Right renal pelvis (tissue), 4 donors: ENCODE measurements at regions not wholly inside any gene's neighbourhood (a gene's known extent, or its start where the extent isn't known, plus 50 kb on each side); places are given as distances from the start of the nearest gene placed in this dataset.
"Not testable (repeated sequence)": the region's sequence is repeated elsewhere in the genome, so short reads cannot be mapped to it uniquely, and the experiment has no call there.

ENCODE experiments used
- DNase-seq, 4 donors: peaks; one replicate each; pipeline ENCODE4 v3.0.0-alpha.2; 2013; ENCODE audit warnings: low read depth in 4 of 4, low spot score in 3 of 4, missing footprints in 1 of 4

DNA sequence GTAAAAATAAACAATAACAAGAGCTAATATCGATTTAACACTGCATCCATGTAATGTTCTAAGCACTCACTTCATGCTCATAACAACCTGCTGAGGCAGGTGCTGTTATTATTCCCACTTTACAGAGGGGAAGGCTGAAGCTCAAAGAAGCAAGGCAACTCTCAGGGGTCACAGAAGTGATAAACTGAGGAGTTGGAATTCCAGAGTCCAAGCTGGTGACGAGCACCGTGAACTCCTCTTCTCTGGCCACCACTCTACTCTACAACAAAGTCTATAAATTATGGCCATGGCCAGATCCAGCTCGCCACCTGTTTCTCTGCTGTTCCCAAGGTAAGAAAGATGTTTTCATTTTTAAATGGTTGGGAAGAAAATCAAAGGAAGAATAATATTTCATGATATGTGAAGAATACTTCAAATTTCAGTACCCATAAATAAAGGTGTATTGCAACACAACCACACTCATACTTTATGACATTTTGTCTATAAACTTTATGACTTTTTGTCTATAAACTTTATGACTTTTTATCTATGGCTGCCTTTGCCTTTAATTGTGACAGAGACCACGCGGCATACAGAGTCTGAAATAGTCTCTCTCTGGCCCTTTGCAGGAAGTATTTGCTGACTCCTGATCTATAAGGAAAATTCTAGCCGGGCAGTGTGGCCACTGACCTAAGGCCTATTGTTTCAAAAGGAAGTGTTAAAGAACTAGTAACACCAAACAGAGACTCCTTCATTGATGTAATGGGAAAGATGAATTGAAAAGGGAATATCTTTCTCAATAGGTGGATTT is 113.2 kb upstream of the KCNG1 start:
- DNase-seq = no peak

- DNase-seq = no peak
These were observed 111.5 kb upstream of the KCNG1 start for GRCh38 chr20:51134405-51134804.

DNA sequence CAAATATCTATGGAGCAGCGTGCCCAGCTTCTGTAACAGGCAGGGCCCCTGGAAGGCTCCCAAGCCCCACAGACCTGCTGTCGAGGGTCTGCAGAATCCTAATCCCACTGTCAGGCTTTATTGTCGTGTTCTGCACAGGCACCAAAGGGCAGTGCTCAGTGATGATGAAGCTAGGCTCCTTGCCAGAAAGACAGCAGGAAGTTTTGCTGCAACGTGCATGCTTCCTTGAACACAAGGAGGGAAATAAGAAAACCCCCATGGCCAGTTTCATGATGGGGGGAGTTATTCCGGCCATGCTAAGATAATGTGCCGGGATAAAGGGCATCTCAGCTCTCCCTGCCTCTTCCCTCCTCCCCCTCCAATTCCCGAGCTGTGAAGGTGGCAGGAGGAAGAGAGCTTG is 109.4 kb upstream of the KCNG1 start:
- DNase-seq = no peak

- DNase-seq = no peak
These were observed 108.9 kb upstream of the KCNG1 start for GRCh38 chr20:51131811-51132210.

GRCh38 chr20:51129147-51129776 is 106.4 kb upstream of the KCNG1 start:
- no peak for DNase-seq

DNA sequence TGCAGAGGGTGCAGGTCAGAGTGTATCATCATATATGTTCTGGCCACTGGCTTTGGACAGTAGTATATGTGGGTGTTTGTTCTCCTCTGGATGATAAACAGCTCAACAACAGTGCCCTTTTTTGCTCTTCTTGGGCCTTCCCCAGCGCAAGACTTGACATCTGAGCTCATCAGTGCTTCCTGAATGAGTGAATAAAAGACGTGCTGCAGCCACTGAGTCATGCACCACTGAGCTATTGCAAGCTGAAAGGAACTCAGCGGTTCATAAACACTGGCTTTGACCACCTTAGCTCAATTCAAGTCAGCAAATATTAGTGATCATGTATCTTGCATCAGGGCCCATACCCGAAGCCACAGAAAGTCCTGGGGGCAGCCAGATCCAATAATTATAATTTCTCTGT is 105.3 kb upstream of the KCNG1 start:
- no peak for DNase-seq

- DNase-seq = no peak
These were observed 104.8 kb upstream of the KCNG1 start for GRCh38 chr20:51127713-51128112.

DNA sequence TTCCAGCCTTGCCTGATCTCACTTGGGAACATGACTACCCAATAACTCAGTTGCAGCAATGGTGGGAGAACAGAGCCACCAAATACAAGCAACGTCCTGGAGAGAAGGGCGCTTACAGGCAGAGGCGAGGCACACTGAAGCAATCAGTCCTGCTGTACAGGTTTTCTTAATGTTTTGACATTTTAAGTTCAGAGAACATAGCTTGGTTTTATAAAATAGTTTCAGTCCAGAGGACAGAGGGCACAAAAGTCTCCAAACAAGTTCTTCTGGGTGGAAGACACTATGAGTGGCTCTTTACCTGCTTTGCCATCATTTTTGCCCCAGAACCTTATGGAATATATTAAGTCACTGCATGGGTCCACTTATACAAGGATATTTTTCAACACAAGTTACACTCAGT is 103.4 kb upstream of the KCNG1 start:
- no peak for DNase-seq

- no peak for DNase-seq
These were observed 102.9 kb upstream of the KCNG1 start for GRCh38 chr20:51125780-51126179.

DNA sequence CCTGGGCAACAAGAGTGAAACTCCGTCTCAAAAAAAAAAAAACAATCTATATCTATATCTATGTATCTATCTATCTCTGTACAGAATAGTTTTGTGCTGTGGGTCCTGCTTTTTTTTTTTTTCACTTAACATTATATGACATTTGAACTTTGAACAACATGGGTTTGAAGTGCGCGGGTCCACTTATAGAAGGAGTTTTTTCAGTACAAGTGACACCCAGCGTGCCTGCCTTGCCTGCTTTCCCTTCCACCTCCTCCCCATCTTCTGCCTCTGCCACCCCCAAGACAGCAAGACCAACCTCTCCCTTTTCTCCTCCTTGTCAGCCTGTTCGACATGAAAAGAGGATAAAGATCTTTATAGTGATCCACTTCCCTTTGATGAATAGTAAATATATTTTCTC is 102.2 kb upstream of the KCNG1 start:
- DNase-seq = no peak

DNA sequence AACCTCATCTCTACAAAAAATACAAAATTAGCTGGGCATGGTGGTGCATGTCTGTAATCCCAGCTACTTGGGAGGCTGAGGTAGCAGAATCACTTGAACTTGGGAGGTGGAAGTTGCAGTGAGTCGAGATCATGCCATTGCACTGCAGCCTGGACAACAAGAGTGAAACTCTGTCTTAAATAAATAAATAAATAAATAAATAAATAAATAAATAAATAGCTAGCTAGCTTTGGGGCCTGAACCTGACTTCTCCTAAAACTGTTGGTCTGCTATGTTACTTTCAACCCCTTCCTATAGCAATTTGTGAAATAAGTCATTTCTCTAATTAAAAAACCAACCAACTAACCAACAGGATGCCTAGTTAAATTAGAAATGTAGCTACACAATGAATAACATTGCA is 101.0 kb upstream of the KCNG1 start:
- DNase-seq = not testable (repeated sequence)

DNA sequence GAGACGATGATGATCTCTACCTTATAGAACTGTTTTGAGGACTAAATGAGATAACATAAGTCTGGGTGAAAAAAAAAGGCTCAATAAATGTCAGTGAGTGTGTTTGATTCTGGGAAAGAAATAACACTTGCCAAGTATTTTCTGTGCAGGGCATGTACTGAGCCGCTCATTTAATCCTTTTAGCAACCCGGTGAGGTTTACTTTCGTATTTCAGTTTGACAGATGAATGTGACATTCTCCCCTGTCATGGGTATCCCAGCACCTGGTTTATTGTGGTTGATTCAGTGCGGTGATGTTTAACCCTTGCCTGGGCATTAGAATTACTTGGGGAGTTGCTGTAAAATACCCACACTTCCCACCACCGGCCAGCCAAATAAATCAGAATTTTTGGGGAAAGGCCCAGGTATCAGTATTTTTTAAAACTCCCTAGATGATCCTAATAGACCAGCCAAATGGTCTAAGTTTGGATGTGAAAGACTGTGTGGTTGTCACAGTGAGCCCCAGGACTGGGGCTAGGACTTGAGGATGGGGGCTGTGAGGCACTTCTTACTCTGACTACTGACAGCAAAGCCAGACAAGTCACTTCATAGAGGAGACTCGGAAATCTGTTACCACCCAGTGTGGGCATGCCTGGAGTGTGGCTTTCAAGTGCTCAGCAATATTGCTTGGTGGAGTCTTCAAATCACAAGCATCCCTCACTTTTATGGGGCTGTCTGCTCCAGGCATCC is 100.2 kb upstream of the KCNG1 start:
- DNase-seq = no peak

DNA sequence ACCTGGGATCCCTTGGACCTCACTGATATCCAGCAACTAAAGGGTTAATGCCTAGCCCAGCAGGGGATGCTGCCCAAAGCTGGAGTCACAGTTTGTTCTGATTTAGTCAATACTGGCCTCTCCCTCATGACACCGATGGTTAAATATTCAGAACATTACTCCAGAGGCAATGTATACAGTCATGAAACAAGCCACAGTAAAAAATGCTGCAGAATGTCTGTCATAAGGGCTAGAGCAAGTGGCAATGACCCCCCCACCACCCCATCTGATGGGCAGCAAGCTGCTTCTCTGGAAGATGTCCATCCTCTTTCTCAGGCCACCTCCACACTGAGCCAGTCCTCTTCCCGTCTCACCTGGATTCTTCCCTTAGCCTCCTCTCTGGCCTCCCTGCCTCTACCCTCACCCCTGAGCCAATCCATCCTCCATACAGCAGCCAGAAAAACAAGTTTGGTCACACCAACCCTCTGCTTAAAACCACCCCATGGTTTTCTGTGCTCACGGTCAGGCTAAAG is 99.0 kb upstream of the KCNG1 start:
- DNase-seq = no peak

GRCh38 chr20:51121272-51121671 is 98.4 kb upstream of the KCNG1 start:
- no peak for DNase-seq

DNA sequence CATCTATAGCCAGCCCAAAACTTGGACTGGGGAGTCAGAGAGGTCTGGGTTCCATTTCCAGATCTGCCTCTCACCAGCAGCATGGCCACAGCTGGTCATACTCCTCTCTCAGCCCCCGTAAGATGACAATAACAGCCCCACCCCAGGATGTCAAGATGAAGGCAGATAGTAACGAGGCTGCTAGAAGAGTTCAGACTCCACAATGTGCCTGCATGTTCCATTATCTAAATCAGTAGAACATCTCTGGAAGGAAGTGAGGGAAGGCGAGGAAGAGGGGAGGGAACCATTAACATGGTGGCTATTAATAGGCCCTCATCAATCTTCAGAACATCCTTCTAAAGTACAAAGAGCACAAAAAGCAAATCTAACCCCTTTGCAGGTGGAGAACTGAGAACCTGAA is 98.0 kb upstream of the KCNG1 start:
- no peak for DNase-seq

GRCh38 chr20:51120438-51120837 is 97.5 kb upstream of the KCNG1 start:
- no peak for DNase-seq

- DNase-seq = no peak
These were observed 97.0 kb upstream of the KCNG1 start for GRCh38 chr20:51119914-51120313.

GRCh38 chr20:51118985-51119527 is 96.1 kb upstream of the KCNG1 start:
- DNase-seq = no peak

DNA sequence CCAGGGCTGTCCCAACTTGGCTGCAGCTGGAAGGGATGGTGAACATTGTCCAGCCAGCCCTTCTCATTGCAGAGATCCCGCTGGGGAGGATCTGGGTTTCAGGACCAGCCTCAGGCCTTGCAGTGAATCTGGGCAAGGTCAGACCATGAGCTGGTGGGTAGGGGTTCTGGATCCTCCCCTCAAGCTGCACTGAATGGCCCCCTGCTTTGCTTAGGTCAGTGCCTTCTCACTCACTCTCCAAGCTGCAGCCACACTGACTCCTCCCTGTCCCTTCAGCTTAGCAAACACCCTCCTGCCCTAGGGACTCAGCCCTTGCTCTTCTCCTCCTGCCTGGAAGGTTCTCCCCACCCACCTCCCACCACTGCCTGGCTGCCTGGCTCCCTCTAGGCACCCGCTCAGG is 95.3 kb upstream of the KCNG1 start:
- DNase-seq = no peak

GRCh38 chr20:51116765-51117686 is 94.1 kb upstream of the KCNG1 start:
- DNase-seq = no peak
